PC-3 (cell line): ENCODE measurements at regions not wholly inside any gene's neighbourhood (a gene's known extent, or its start where the extent isn't known, plus 50 kb on each side); places are given as distances from the start of the nearest gene placed in this dataset.

Source experiments
- EZH2 ChIP-seq: fragments of 300-600 bp; sonication (generic); IDR thresholded peaks from one replicate; pipeline ENCODE4 v1.6.1; 2017; ENCODE audit warnings: antibody characterized with exemption, mild to moderate bottlenecking, low read length; ENCODE audit not compliant: unreplicated experiment
- TF ChIP-seq, protein P1 (sequence below): fragments of 300-600 bp; sonication (generic); conservative IDR thresholded peaks from 2 replicates; pipeline ENCODE4 v1.5.1; 2017; ENCODE audit warnings: antibody characterized with exemption, low read depth, mild to moderate bottlenecking, low read length

DNA sequence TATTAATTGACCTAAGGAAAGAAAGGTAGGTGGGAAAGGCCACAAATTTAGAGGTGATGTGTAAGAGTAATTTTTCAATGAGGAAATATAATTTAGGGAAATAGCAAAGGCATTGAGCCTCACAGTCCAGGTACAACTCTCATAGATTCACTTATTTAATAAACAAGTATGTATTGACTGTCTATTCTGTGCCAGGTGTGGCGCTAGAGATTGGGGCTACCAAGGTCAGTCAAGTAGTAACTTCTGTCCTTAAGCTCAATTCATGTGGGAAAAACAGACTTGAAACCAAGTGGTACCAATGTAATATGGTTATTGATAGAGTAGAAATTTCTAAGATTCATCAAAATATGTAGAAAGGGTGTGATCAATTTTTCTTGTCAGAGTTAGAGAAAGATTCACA is 257.5 kb downstream of the C4orf33 start:
- TF ChIP-seq, protein P1, sequence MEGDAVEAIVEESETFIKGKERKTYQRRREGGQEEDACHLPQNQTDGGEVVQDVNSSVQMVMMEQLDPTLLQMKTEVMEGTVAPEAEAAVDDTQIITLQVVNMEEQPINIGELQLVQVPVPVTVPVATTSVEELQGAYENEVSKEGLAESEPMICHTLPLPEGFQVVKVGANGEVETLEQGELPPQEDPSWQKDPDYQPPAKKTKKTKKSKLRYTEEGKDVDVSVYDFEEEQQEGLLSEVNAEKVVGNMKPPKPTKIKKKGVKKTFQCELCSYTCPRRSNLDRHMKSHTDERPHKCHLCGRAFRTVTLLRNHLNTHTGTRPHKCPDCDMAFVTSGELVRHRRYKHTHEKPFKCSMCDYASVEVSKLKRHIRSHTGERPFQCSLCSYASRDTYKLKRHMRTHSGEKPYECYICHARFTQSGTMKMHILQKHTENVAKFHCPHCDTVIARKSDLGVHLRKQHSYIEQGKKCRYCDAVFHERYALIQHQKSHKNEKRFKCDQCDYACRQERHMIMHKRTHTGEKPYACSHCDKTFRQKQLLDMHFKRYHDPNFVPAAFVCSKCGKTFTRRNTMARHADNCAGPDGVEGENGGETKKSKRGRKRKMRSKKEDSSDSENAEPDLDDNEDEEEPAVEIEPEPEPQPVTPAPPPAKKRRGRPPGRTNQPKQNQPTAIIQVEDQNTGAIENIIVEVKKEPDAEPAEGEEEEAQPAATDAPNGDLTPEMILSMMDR, result no peak
- no peak for TF ChIP-seq EZH2
